Left forelimb (tissue), 1 donor: ENCODE measurements at regions not wholly inside any gene's neighbourhood (a gene's known extent, or its start where the extent isn't known, plus 50 kb on each side); places are given as distances from the start of the nearest gene placed in this dataset.

Experiments used
- DNase-seq: peaks from one replicate; pipeline ENCODE4 v3.0.0-alpha.2; 2018; ENCODE audit warnings: low spot score

GRCh38 chr13:37409756-37410155 is 188.8 kb downstream of the POSTN start:
- no peak for DNase-seq

- no peak for DNase-seq
Measured at GRCh38 chr13:37407156-37407555, 191.4 kb downstream of the POSTN start.

GRCh38 chr13:37406031-37406430 is 192.5 kb downstream of the POSTN start:
- no peak for DNase-seq

- DNase-seq, result no peak
Measured at GRCh38 chr13:37403776-37404527, 194.6 kb downstream of the POSTN start.

GRCh38 chr13:37401721-37402120 is 196.8 kb downstream of the POSTN start:
- DNase-seq, result no peak

- no peak for DNase-seq
Measured at GRCh38 chr13:37397535-37397934, 201.0 kb downstream of the POSTN start.

GRCh38 chr13:37395544-37395943 is 203.0 kb downstream of the POSTN start:
- DNase-seq, result no peak

GRCh38 chr13:37392389-37392788 is 206.2 kb downstream of the POSTN start:
- DNase-seq, result no peak

- no peak for DNase-seq
Measured at GRCh38 chr13:37390735-37391134, 207.8 kb downstream of the POSTN start.

- no peak for DNase-seq
Measured at GRCh38 chr13:37385956-37386670, 212.5 kb downstream of the POSTN start.

- no peak for DNase-seq
Measured at GRCh38 chr13:37385248-37385647, 213.3 kb downstream of the POSTN start.

GRCh38 chr13:37383856-37384370 is 214.7 kb downstream of the POSTN start:
- DNase-seq, result no peak

- no peak for DNase-seq
Measured at GRCh38 chr13:37383046-37383445, 215.5 kb downstream of the POSTN start.

- no peak for DNase-seq
Measured at GRCh38 chr13:37382146-37382545, 216.4 kb downstream of the POSTN start.

GRCh38 chr13:37381502-37381901 is 217.1 kb downstream of the POSTN start:
- DNase-seq, result no peak

- DNase-seq, result no peak
Measured at GRCh38 chr13:37379841-37380240, 218.7 kb downstream of the POSTN start.

GRCh38 chr13:37375724-37376123 is 222.8 kb downstream of the POSTN start:
- no peak for DNase-seq

- DNase-seq, result no peak
Measured at GRCh38 chr13:37375071-37375470, 223.5 kb downstream of the POSTN start.

- no peak for DNase-seq
Measured at GRCh38 chr13:37369616-37370015, 229.0 kb downstream of the POSTN start.

- no peak for DNase-seq
Measured at GRCh38 chr13:37368501-37368900, 230.1 kb downstream of the POSTN start.

- DNase-seq, result no peak
Measured at GRCh38 chr13:37366044-37366770, 232.4 kb downstream of the POSTN start.

- no peak for DNase-seq
Measured at GRCh38 chr13:37365496-37365895, 233.1 kb downstream of the POSTN start.

GRCh38 chr13:37364956-37365355 is 233.6 kb downstream of the POSTN start:
- DNase-seq, result no peak
